K562 (cell line): ENCODE measurements at regions not wholly inside any gene's neighbourhood (a gene's known extent, or its start where the extent isn't known, plus 50 kb on each side); places are given as distances from the start of the nearest gene placed in this dataset.

Experiments
- ATAC-seq: fragments of 200-7000 bp; cut with Tn5 transposase; 3 replicates; pipeline ENCODE4 v1.9.1; 2020; ENCODE audit warnings: moderate library complexity
- BruUV-seq: library from RNA; stranded (reverse); fragments of 400-500 nt; replicated peaks from 2 replicates; lab custom pipeline; 2021; lab: Mats Ljungman, UMichigan
- CTCF ChIA-PET: fragments of 300-600 bp; formaldehyde crosslinking; extraction: SDS; loops from one replicate; lab custom pipeline; 2021; ENCODE audit warnings: low intra/inter-chr PET ratio; lab: Yijun Ruan, JAX
- POLR2A ChIA-PET: fragments of 300-600, 350-650 bp; sonication (Branson Sonifier 250); formaldehyde crosslinking; extraction: SDS; loops from one replicate; lab custom pipeline; 2021; ENCODE audit warnings: antibody characterized with exemption, inconsistent platforms; lab: Yijun Ruan, JAX
- DNase-seq, 4 experiments: peaks; one replicate each; pipeline versions ENCODE4 v3.0.0 to v3.0.0-alpha.2; 2011 to 2018; ENCODE audit warnings: low spot score in 3 of 4, mixed read lengths in 3 of 4; ENCODE audit errors: extremely low read depth in 1 of 4
- FAIRE-seq: peaks from 2 replicates; lab custom pipeline; 2011; peaks lifted over from hg19 to GRCh38; lab: Jason Lieb, UNC
- H2AFZ ChIP-seq: 2 replicates; pipeline ENCODE4 v1.6.0; 2011; ENCODE audit warnings: low read depth, low read length, control low read depth, inconsistent platforms
- H3K27ac ChIP-seq: fragments of 200-600 bp; 3 replicates; pipeline ENCODE4 v1.8.0; 2011; ENCODE audit warnings: low read depth, mild to moderate bottlenecking, control low read depth, inconsistent platforms, low read length, moderate library complexity, mixed read lengths; ENCODE audit errors: extremely low read depth
- H3K27me3 ChIP-seq, 2 experiments: fragments of 300-600 bp in 1 of 2; 2 replicates in 1 of 2; 3 replicates in 1 of 2; pipeline versions ENCODE4 v1.6.0 to v1.8.0; 2011; ENCODE audit warnings: inconsistent platforms in 2 of 2, low read length in 2 of 2, mild to moderate bottlenecking in 1 of 2, mixed read lengths in 1 of 2, moderate library complexity in 1 of 2; ENCODE audit not compliant: control insufficient read depth in 2 of 2, insufficient read depth in 2 of 2
- H3K36me3 ChIP-seq: fragments of 300-600 bp; 3 replicates; pipeline ENCODE4 v1.8.0; 2011; ENCODE audit warnings: mild to moderate bottlenecking, low read length, inconsistent platforms; ENCODE audit not compliant: control insufficient read depth, insufficient read depth
- H3K4me1 ChIP-seq, 2 experiments: fragments of 200-600 bp in 1 of 2; replicated peaks in 1 of 2; 2 replicates in 1 of 2; 3 replicates in 1 of 2; pipeline versions ENCODE4 v1.5.1 to v1.8.0; 2011; ENCODE audit warnings: inconsistent platforms in 2 of 2, low read length in 2 of 2, mild to moderate bottlenecking in 1 of 2, mixed read lengths in 1 of 2, moderate library complexity in 1 of 2; ENCODE audit not compliant: control insufficient read depth in 2 of 2, insufficient read depth in 2 of 2
- H3K4me2 ChIP-seq: 2 replicates; pipeline ENCODE4 v1.6.1; 2011; ENCODE audit warnings: low read length, control low read depth, inconsistent platforms, mixed read lengths; ENCODE audit not compliant: insufficient read depth
- H3K4me3 ChIP-seq: fragments of 200-600 bp; sonication (generic), shearing (Covaris generic); 2 replicates; pipeline ENCODE4 v1.5.1; 2016; ENCODE audit warnings: control low read depth, inconsistent platforms
- H3K79me2 ChIP-seq: fragments of 200-600 bp; 3 replicates; pipeline ENCODE4 v1.8.0; 2011; ENCODE audit warnings: low read length, inconsistent platforms; ENCODE audit not compliant: control insufficient read depth, insufficient read depth
- H3K9ac ChIP-seq, 2 experiments: 2 replicates each; pipeline versions ENCODE4 v1.6.0 to v1.6.1; 2011; ENCODE audit warnings: low read depth in 2 of 2, low read length in 2 of 2, control low read depth in 1 of 2, inconsistent platforms in 1 of 2, mild to moderate bottlenecking in 1 of 2, mixed read lengths in 1 of 2; ENCODE audit not compliant: insufficient read depth in 1 of 2
- H3K9me1 ChIP-seq: one replicate; pipeline ENCODE4 v1.6.0; 2011; ENCODE audit warnings: inconsistent platforms, mild to moderate bottlenecking, low read length, moderate library complexity; ENCODE audit not compliant: control insufficient read depth, insufficient read depth
- H3K9me3 ChIP-seq: replicated peaks from 2 replicates; pipeline ENCODE4 v1.5.1; 2011; ENCODE audit warnings: low read depth, low read length, inconsistent platforms; ENCODE audit not compliant: control insufficient read depth, insufficient read depth
- H4K20me1 ChIP-seq: replicated peaks from 2 replicates; pipeline ENCODE4 v1.6.1; 2011; ENCODE audit warnings: low read length, inconsistent platforms, mixed read lengths; ENCODE audit not compliant: control insufficient read depth, insufficient read depth
- E2F4 ChIP-seq: sonication (generic); formaldehyde crosslinking; IDR thresholded peaks from 2 replicates; pipeline ENCODE4 v1.8.0; 2022; ENCODE audit warnings: mild to moderate bottlenecking, low read depth, missing genetic modification reagents
- PRPF4 ChIP-seq: fragments of 200-400 bp; formaldehyde crosslinking; IDR thresholded peaks from one replicate; pipeline ENCODE4 v1.6.1; 2017; ENCODE audit warnings: low read length, low read depth, mild to moderate bottlenecking; ENCODE audit not compliant: insufficient read depth, poor library complexity, severe bottlenecking
- TFE3 ChIP-seq: fragments of 450-650 bp; formaldehyde crosslinking; IDR thresholded peaks from 2 replicates; pipeline ENCODE4 v1.4.0; 2020; ENCODE audit warnings: mild to moderate bottlenecking, mixed read lengths
- WGBS: fragments of 100-300 bp; shearing (Covaris generic); methylation state at CpG from one replicate; pipeline ENCODE4 v1.1.6; 2016; ENCODE audit warnings: low coverage, mixed read lengths; ENCODE audit not compliant: insufficient coverage; ENCODE audit errors: missing lambda C conversion rate; 5-methylcytosine and 5-hydroxymethylcytosine counted together
- in situ Hi-C: fragments of 300-500 bp; cut with MboI; formaldehyde crosslinking; loops from 4 replicates; pipeline ENCODE4 v1.15.0; 2018; ENCODE audit warnings: inconsistent platforms, mixed read lengths
- intact Hi-C: fragments of 100-400 bp; cut with micrococcal nuclease; formaldehyde crosslinking; loops from 2 replicates; pipeline ENCODE4 v1.14.2; 2022

GRCh38 chr4:35963383-35963782 is 280.9 kb downstream of the ARAP2 start:
- TF ChIP-seq TFE3 (CRISPR knock-in tag) (peak; percentile 69), E2F4 (CRISPR knock-in tag) (no peak), PRPF4 (no peak)
- TF ChIP-seq, all 486 proteins: peak for 1
- no TSS peak for BruUV-seq
- Histone ChIP-seq H3K9me1 (no peaks in the 10 kb centered on the region), H3K4me3 (no peak overlapping the region), H3K27me3 (no peaks in the 10 kb centered on the region), H3K79me2 (no peaks in the 10 kb centered on the region), H3K4me1 (no peaks in the 10 kb centered on the region), H3K9me3 (no peaks in the 10 kb centered on the region), H3K4me2 (no peak overlapping the region), H3K27ac (no peak overlapping the region), H3K9ac (no peak overlapping the region), H3K36me3 (no peaks in the 10 kb centered on the region), H2AFZ (no peak overlapping the region), H4K20me1 (no peaks in the 10 kb centered on the region)
- ChIA-PET POLR2A (no interaction called here), CTCF (no interaction called here)
- no peak for ATAC-seq
- no peak for DNase-seq
- FAIRE-seq = no peak
- intact Hi-C loops (no loop called here), in situ Hi-C loops (no loop called here)
- 0% methylated on average over 4 of the region's 4 CpGs for WGBS
